ENCODE measurements at regions not wholly inside any gene's neighbourhood (a gene's known extent, or its start where the extent isn't known, plus 50 kb on each side); places are given as distances from the start of the nearest gene placed in this dataset.

DNA sequence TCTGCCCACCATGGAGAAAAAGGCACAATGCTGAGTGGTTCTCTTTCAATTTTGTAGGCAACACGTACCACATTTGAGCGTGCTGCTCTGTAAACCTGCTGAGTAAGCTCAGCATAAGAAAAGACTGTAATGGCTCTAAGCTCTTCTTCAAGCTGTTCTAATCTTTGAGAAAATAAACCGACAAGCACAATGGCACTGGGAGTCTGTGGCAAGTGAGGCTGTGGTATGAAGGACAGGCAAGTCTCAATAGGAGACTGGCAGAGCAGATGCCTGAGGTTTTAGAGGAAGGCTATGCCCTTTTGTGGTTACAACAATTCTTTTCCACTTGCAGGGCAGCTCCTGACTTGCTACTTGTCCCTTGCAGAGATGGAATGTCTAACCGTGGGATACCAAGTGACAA lies 136.7 kb upstream of the EXOC2 start:
- no peak for TF ChIP-seq EZH2 (IDR thresholded peaks at IDR 0.05; ENCODE audit: low read length, missing control alignments)
- TF ChIP-seq, protein P1, sequence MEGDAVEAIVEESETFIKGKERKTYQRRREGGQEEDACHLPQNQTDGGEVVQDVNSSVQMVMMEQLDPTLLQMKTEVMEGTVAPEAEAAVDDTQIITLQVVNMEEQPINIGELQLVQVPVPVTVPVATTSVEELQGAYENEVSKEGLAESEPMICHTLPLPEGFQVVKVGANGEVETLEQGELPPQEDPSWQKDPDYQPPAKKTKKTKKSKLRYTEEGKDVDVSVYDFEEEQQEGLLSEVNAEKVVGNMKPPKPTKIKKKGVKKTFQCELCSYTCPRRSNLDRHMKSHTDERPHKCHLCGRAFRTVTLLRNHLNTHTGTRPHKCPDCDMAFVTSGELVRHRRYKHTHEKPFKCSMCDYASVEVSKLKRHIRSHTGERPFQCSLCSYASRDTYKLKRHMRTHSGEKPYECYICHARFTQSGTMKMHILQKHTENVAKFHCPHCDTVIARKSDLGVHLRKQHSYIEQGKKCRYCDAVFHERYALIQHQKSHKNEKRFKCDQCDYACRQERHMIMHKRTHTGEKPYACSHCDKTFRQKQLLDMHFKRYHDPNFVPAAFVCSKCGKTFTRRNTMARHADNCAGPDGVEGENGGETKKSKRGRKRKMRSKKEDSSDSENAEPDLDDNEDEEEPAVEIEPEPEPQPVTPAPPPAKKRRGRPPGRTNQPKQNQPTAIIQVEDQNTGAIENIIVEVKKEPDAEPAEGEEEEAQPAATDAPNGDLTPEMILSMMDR (conservative IDR thresholded peaks at IDR 0.05 in 1 of 2, IDR thresholded peaks at IDR 0.05 in 1 of 2; ENCODE audit: low read depth in 1 of 2, low read length in 2 of 2): no peak
